GM06990 (cell line): ENCODE measurements at regions not wholly inside any gene's neighbourhood (a gene's known extent, or its start where the extent isn't known, plus 50 kb on each side); places are given as distances from the start of the nearest gene placed in this dataset.

Experiments used
- DNase-seq: peaks from one replicate; pipeline ENCODE4 v3.0.0-alpha.2; 2011; ENCODE audit not compliant: insufficient read length; ENCODE audit errors: extremely low read depth
- H3K27me3 ChIP-seq: replicated peaks from 2 replicates; pipeline ENCODE4 v1.6.0; 2011; ENCODE audit warnings: low read length; ENCODE audit not compliant: control insufficient read depth, insufficient read depth
- H3K36me3 ChIP-seq: 2 replicates; pipeline ENCODE4 v1.5.1; 2011; ENCODE audit warnings: low read length; ENCODE audit not compliant: control insufficient read depth, insufficient read depth
- H3K4me3 ChIP-seq: replicated peaks from 2 replicates; pipeline ENCODE4 v1.5.1; 2011; ENCODE audit warnings: low read depth, mild to moderate bottlenecking, control low read depth, low read length
- CTCF ChIP-seq: IDR thresholded peaks from 2 replicates; pipeline ENCODE4 v1.5.1; 2011; ENCODE audit warnings: low read length, control low read depth, mild to moderate bottlenecking, inconsistent platforms; ENCODE audit not compliant: insufficient read depth, poor library complexity, severe bottlenecking

GRCh38 chr5:24773261-24773660, 128.5 kb upstream of the CDH10 start:
- TF ChIP-seq CTCF: no peak
- Histone ChIP-seq H3K36me3 (no peaks in the 10 kb centered on the region), H3K27me3 (no peaks in the 10 kb centered on the region), H3K4me3 (no peak overlapping the region)
- no peak for DNase-seq

GRCh38 chr5:24767086-24767485, 122.3 kb upstream of the CDH10 start:
- TF ChIP-seq CTCF: no peak
- Histone ChIP-seq H3K27me3 (no peaks in the 10 kb centered on the region), H3K36me3 (no peaks in the 10 kb centered on the region), H3K4me3 (no peak overlapping the region)
- DNase-seq: no peak

- H3K27me3 ChIP-seq: no peaks in the 10 kb centered on the region
- no peaks in the 10 kb centered on the region for H3K36me3 ChIP-seq
- no peak for TF ChIP-seq CTCF
- H3K4me3 ChIP-seq: no peak overlapping the region
- DNase-seq: no peak
Observed at GRCh38 chr5:24765219-24765618, 120.4 kb upstream of the CDH10 start.

- TF ChIP-seq CTCF: no peak
- H3K4me3 ChIP-seq: no peak overlapping the region
- no peaks in the 10 kb centered on the region for H3K27me3 ChIP-seq
- no peak for DNase-seq
- no peaks in the 10 kb centered on the region for H3K36me3 ChIP-seq
Observed at GRCh38 chr5:24750355-24750754, 105.6 kb upstream of the CDH10 start.

- DNase-seq: no peak
- Histone ChIP-seq H3K27me3 (no peaks in the 10 kb centered on the region), H3K4me3 (no peak overlapping the region), H3K36me3 (no peaks in the 10 kb centered on the region)
- TF ChIP-seq CTCF: no peak
Observed at GRCh38 chr5:24749701-24750100, 104.9 kb upstream of the CDH10 start.

GRCh38 chr5:24747327-24747726, 102.5 kb upstream of the CDH10 start:
- DNase-seq: no peak
- Histone ChIP-seq H3K36me3 (no peaks in the 10 kb centered on the region), H3K4me3 (no peak overlapping the region), H3K27me3 (no peaks in the 10 kb centered on the region)
- TF ChIP-seq CTCF: no peak
